B cell (primary cell): ENCODE measurements at regions not wholly inside any gene's neighbourhood (a gene's known extent, or its start where the extent isn't known, plus 50 kb on each side); places are given as distances from the start of the nearest gene placed in this dataset.

Experiments used
- CTCF ChIP-seq: fragments of 200-600 bp; IDR thresholded peaks from one replicate; pipeline ENCODE4 v1.8.0; 2022; ENCODE audit warnings: antibody characterized with exemption, mild to moderate bottlenecking
- EZH2 ChIP-seq: IDR thresholded peaks from 2 replicates; pipeline ENCODE4 v1.6.1; 2012; ENCODE audit warnings: borderline replicate concordance, low read depth, mild to moderate bottlenecking, moderate library complexity, low read length; ENCODE audit not compliant: insufficient read depth, poor library complexity, severe bottlenecking

GRCh38 chr3:73187328-73187727 lies 125.9 kb downstream of the EBLN2 start:
- TF ChIP-seq CTCF = no peak
- TF ChIP-seq EZH2 = no peak
